HG03442 (cell line): ENCODE measurements at regions not wholly inside any gene's neighbourhood (a gene's known extent, or its start where the extent isn't known, plus 50 kb on each side); places are given as distances from the start of the nearest gene placed in this dataset.
"Not testable (repeated sequence)": the region's sequence is repeated elsewhere in the genome, so short reads cannot be mapped to it uniquely, and the experiment has no call there.

Experiments used
- ATAC-seq: cut with Tn5 transposase; IDR thresholded peaks from one replicate; pipeline ENCODE4 v1.9.1; 2021; ENCODE audit warnings: mild to moderate bottlenecking, moderate library complexity; ENCODE audit not compliant: unreplicated experiment

DNA sequence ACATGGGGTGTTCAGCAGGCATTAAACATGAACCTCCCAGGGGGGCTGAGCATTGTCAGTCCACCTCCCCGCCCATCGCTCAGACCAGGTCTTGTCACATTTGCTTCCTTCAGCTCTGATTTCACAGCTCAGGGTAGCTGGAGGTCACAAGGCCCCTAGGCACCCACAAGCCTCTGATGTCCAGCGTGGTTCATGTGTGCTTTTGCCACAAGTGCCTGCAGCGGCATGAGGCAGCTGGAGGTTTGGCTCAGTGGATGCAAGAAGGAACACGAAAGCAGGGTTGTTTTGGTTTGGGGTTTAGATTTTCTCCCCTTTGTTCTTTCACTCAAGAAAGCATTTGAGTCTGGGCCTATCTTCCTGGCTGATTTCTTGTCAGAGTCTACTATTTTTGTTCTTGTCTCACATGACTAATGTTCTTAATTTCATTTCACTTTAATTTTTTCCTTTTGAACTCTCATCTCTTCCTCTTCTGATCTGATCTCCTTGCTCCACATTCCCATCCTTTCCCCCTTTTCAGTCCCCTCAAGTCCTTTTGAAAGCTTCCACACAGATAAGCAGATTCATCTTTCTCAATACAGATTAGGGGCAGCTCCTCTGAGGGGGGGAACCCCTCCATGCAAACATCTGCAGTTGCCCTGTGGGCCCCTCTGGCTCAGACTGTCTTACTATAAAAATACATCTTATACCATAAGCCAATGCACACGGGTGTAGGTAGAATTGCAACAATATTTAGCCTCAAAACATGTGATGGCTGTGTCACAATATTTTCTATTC is 68.1 kb upstream of the CEP85L start:
- peak; percentile 39 for ATAC-seq

DNA sequence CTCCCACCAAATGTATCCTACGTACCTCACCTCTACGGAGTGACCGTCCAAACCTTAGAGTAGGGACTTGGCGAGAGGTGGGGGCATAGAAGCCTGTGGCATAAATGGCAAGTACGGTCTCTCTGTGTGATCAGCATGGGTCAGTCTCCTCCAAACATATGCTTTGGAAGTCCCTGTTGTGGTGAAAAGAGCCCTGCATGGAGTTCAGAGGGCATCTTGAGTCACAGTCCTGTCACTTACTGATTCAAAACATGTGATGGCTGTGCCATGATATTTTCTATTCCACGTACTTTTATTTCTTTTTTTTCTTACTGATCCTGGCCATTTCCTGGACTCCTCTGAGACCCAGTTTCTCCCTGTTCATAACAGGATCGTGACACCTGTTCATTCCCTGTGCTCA is 67.5 kb upstream of the CEP85L start:
- ATAC-seq, result no peak

DNA sequence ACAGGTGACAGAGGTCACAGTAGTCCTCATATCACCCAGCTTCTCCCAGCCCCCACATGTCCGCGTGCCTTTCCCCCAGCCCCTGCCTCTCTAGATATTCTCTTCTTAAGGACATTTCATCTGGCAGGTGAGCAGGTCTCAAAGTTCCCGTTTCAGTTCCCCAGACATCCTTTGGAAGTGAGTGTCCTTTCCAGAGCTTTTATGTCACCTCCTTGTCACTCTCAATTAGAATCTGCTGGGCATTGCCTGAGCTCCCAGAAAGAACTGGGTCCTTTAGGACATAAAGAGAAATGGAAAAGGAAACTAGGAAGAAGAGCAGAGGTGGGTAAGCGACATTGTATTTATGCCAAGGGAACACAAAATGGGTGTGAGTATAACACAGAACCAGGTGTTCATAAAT is 66.9 kb upstream of the CEP85L start:
- ATAC-seq, result no peak

DNA sequence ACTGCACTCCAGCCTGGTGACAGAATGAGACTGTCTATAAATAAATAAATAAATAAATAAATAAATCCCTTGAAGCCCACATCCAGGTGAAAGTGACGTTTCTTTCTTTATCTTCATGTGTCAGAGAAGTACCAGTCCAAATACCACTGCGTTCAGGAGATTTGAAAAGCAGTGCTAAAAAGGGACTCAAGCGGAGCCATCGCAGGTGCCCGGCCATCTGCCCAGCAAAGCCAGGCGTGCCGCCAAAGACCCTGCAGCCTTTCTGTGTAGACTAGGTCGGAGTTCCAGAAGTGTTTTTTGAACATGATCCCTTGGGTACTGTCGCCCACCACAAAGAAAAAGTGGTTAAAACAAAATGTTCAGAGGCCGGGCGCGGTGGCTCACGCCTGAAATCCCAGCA is 65.7 kb upstream of the CEP85L start:
- ATAC-seq, result no peak

DNA sequence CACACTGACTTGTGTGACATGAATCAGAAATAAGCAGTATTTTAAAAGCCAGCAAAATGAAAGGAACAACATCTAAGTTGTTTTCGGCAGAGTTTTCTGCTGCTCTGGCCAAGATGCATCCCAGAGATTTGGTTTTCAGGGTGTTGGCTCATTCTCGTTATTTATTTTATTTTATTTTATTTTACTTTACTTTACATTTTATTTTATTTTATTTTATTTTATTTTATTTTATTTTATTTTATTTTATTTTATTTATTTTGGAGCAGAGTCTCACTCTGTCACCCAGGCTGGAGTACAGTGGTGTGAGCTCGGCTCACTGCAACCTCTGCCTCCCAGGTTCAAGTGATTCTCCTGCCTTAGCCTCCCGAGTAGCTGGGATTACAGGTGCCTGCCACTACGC is 64.5 kb upstream of the CEP85L start:
- ATAC-seq, result not testable (repeated sequence)

DNA sequence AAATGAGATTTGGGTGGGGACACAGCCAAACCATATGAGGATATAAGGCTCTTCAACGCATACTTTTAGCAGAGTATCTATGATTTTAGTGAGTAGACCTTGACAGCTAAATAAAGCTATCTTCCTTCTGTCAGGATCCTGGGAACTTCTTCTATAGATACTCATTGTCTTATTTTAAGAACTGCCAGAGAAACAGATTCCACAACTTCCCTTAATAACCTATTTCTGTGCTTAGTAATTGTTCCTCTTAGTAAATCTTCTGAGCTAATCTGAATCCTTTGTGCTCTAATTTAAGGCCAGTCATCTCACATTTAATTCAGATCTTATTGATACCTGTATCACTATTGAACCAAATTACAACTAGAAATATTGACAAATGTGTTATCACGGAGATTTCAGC is 64.0 kb upstream of the CEP85L start:
- ATAC-seq, result no peak

DNA sequence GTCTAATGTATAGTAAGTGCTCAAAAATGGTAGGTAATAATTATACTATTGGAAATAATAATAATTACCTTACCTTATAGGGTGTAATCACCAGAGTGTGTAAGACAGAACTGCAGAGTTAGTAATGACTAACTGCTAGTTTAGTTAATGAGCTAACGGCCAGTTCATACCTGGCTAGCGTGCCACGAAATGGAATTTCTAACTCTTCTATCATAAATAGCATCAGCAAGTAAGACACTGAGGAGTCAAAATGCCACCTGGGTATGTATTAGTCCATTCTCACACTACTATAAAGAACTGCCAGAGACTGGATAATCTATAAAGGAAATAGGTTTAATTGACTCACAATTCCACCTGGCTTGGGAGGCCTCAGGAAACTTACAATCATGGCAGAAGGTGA is 63.4 kb upstream of the CEP85L start:
- no peak for ATAC-seq

DNA sequence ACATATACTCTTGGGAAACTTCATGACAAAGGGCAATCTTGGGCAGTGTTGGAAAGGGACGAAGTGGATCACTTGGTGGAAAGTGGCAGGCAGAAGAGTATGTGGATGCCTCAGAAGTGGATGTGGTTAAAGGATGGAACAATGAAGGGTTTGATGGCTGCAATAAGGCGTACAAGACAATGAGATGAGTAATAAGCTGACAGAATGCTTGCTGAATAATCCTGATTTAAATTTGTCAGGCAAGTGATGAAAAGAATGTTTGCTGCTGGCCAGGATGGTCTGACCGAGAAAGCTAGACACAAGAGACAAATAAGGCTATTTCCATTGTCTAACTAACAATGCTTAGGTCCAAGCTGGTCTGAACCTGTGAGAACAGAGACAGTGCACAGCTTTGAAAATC is 61.6 kb upstream of the CEP85L start:
- no peak for ATAC-seq

DNA sequence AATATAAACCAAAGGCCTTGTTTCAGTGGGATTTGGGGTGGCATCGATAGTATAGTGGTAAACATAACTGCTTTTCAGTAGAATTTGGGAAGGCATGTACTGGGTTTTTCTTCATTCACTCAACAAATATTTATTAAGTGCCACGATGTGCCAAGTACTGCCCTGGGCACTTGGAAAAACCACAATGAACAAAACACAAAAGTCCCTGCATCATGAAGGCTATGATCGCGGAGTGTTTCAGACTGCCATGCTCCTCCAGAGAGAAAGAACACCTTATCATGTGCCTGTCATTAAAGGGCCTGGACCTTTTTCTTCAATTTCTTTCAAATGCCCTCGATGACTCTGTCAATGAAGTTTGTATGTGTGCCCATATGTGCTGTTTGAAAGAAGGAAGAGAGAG is 59.2 kb upstream of the CEP85L start:
- ATAC-seq, result no peak

DNA sequence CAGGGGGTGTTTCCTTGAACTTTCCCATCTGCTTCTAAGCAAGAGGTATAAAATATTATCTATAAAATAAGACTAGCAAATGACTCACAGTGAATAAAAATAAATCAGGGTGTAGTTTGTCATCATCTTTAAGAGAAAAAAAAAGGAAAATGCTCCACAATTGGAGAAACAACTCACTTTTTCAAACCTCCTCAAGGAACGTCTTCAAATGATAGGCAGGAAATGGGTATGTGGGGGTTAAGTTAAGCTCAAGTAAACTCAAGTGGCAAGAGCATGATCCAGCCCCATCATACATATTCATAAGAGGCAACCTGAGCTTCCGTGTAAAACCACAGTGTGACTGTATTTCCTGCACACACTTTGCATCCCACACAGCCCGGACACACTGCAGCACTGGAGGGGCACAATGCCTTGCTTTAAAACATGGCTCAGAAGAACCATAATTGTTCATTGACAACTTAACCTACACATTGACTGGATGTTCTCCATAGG is 58.5 kb upstream of the CEP85L start:
- peak; percentile 90 for ATAC-seq

DNA sequence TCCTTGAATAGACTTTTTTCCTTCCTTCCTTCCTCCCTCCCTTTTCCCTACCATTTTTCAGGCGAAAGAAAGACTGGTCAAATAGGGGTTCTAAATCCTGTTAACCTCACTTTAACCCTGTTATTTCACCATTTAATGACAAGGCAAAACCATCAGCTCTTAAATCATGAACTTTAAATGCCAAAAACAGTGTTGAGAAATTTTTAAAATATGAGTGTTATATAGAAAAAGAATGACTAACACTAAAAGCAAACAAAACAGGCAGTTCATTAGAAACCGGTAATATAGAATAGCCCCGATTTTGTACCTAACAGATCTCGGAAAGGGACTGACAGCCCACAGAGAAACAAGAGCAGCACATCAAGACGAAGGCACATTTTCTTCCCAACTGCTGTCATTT is 57.4 kb upstream of the CEP85L start:
- ATAC-seq, result no peak

DNA sequence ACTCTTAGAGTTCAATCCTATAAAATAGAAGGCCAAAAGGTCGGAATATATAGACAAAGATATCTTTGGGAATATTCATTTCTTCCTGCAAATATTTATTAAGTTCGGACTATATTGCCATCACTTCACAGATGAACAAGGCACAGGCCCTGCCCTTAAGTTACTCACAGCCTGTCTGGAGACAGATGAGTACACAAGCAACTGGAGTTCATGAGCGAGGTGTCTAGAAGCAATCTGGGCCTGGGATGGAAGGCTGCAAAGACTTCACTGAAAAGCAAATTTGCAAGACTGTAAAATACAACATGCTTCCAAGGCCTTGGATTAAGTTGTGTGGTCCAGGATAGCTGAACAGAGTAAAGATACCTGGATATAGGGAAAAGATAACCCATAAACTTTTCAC is 56.7 kb upstream of the CEP85L start:
- no peak for ATAC-seq

DNA sequence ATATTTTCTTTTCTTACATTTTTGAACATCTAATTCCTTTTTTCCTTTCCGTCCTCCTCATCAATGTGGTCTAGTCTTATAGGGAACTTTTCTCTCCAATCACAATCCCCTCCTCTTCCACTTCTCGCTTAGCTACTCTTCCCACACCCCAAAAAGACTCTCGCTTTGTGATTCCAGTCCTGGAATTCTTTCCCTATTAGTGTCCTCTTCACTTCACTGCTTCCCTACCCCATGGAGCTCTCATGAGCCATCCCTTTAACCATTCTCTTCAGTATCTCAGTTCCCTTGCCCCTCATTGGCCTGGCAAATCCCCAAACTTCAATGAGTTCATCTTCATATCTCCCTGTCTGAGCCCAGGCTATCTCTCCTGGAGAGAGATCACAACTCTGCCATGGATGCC is 55.3 kb upstream of the CEP85L start:
- ATAC-seq, result no peak

DNA sequence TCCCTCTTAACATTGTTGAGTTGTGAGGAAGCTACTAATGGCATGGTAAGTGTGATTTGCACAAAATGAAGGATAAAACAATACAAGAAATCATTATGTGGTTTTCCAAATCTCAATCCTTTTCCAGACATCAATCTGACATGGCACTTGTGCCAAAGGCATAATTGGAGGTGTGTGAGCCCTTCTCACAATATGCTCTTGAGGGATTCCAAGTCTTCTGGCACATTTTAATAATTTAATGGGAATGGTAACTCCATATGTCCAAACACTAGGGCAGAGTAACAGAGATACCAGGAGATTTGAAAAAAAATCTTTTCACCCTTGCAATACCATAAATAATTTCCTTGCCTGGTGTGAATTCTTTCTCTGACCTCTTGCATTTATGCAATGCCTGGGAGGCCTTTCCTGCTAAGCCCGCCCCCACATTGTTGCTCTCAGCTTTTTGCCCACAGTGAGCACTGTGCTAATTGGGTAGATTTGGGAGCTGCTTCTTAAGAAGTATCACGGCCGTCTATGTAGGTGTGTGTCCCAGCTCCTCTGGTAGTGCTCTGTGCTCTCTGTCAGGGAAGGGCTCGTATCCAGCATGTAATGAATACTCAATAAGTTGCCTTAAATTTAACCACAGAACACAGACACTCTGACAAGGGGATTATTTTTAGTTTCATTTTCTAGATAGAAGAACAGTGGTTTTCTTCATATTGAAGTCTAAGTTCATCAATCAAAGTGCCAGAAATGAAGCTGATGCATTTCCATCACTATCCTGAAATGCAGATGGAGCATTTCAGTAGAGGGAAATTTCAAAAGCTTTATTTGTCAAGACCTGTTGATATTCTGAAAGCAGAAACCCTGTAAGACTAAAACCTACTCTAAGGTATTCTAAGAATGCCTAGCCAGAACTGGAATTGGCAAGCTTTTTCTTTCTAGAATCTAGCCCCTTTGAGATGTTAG is 54.4 kb upstream of the CEP85L start:
- peak; percentile 38 for ATAC-seq

DNA sequence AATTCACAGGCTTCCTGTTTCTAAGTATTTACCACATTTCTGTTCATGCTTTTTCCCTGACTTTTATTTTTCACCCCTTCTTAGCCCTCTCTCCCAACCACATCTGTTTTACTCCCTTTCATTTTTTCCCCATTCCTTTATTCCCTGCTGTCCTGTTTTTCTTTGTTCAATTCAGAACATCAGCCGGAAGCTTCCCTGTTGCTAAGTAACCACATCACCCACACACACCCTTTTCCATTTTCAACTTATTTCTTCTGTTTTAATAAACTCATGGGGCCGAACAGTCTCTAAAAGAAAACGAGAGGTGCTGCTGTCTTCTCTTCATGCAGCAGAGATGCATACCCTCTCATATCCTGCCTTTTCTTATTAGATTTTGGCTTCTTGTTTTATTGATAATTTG is 53.5 kb upstream of the CEP85L start:
- no peak for ATAC-seq

DNA sequence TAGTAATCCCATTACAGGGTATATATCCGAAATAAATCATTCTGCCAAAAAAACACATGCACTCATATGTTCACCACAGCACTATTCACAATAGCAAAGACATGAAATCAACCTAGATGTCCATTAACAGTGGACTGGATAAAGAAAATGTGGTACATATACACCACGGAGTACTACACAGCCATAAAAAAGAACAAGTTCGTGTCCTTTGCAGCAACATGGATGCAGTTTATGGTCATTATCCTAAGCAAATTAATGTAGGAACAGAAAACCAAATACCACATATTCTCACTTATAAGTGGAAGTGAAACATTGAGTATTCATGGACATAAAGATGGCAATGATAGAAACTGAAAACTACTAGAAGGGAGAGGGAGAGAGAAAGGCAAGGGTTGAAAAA is 49.9 kb upstream of the CEP85L start:
- ATAC-seq, result not testable (repeated sequence)
